ENCODE measurements at regions not wholly inside any gene's neighbourhood (a gene's known extent, or its start where the extent isn't known, plus 50 kb on each side); places are given as distances from the start of the nearest gene placed in this dataset.

DNA sequence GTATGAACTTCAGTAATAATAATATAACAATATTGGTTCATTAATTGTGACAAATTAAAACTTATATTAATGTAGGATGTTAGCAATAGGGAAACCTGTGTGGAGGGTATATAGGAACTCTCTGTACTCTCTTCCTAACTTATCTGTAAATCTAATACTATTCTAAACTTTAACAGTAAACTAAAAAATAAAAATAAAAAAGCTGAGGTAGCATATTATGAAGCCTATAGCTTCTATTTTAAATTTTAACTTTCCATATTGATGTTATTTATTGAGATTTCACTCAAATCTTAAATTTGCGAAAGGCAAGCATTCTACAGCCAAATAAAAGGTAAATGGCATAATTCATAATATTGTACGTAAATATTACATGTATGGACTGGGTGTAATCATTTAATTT, 326.4 kb downstream of the MEI4 start:
- Histone ChIP-seq H3K36me3 (no peaks in the 10 kb centered on the region), H3K27me3 (no peaks in the 10 kb centered on the region), H3K27ac (no peak overlapping the region), H3K4me3 (no peak overlapping the region), H3K9me3 (no peaks in the 10 kb centered on the region), H3K4me1 (no peaks in the 10 kb centered on the region)
- no peak for DNase-seq
- TF ChIP-seq, protein P1, sequence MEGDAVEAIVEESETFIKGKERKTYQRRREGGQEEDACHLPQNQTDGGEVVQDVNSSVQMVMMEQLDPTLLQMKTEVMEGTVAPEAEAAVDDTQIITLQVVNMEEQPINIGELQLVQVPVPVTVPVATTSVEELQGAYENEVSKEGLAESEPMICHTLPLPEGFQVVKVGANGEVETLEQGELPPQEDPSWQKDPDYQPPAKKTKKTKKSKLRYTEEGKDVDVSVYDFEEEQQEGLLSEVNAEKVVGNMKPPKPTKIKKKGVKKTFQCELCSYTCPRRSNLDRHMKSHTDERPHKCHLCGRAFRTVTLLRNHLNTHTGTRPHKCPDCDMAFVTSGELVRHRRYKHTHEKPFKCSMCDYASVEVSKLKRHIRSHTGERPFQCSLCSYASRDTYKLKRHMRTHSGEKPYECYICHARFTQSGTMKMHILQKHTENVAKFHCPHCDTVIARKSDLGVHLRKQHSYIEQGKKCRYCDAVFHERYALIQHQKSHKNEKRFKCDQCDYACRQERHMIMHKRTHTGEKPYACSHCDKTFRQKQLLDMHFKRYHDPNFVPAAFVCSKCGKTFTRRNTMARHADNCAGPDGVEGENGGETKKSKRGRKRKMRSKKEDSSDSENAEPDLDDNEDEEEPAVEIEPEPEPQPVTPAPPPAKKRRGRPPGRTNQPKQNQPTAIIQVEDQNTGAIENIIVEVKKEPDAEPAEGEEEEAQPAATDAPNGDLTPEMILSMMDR (IDR thresholded peaks at IDR 0.05): no peak
- no peak for TF ChIP-seq POLR2A (IDR thresholded peaks at IDR 0.05)

DNA sequence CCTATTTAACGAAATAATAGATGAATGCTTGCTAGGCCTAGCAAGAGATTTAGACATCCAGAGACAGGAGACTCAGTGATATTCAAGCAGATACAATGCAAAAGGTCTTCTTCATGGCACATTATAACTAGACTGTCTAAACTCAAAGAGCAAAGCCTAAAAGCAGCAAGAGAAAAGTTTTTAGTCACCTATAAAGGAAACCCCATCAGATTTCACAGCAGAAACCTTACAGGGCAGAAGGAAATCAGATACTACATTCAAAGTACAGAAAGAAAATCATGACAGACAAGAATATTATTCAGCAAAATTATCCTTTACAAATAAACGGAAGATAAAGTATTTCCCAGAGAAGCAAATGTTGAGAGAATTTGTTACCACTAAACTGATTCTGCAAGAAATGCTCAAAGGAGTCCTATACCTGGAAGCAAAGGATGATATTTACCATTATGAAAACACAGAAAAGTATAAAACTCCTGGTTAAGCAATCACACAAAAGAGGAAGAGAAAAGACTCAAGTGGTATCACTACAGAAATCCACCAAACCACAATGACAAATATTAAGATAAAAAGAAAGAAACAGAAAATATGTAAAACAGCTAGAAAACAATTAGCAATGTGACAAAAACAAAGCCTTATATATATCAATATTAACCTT, 333.7 kb downstream of the MEI4 start:
- no peaks in the 10 kb centered on the region for H3K27me3 ChIP-seq
- H3K9me3 ChIP-seq: no peaks in the 10 kb centered on the region
- no peaks in the 10 kb centered on the region for H3K36me3 ChIP-seq
- no peak overlapping the region for H3K4me3 ChIP-seq
- TF ChIP-seq, protein P1 (IDR thresholded peaks at IDR 0.05): no peak
- no peak for TF ChIP-seq POLR2A (IDR thresholded peaks at IDR 0.05)
- H3K27ac ChIP-seq: no peak overlapping the region
- no peak for DNase-seq
- no peaks in the 10 kb centered on the region for H3K4me1 ChIP-seq

DNA sequence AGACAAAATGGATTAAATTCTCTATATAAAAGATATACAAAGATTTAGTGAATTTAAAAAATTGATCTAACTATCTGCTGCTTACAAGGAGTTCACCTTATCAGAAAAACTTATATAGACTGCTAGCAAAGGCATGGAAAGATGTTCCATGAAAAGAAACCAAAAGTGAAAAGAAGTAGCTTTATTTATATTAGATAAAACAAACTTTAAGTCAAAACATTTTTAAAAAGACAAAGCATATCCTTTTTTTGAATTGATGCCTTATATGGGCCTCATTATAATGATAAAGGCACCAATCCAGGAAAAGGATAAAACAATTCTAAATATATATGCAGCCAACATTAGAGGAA, 334.2 kb downstream of the MEI4 start:
- TF ChIP-seq, protein P1 (IDR thresholded peaks at IDR 0.05): no peak
- TF ChIP-seq POLR2A (IDR thresholded peaks at IDR 0.05): no peak
- Histone ChIP-seq H3K27ac (no peak overlapping the region), H3K4me3 (no peak overlapping the region), H3K4me1 (no peaks in the 10 kb centered on the region), H3K9me3 (no peaks in the 10 kb centered on the region), H3K36me3 (no peaks in the 10 kb centered on the region), H3K27me3 (no peaks in the 10 kb centered on the region)
- no peak for DNase-seq

DNA sequence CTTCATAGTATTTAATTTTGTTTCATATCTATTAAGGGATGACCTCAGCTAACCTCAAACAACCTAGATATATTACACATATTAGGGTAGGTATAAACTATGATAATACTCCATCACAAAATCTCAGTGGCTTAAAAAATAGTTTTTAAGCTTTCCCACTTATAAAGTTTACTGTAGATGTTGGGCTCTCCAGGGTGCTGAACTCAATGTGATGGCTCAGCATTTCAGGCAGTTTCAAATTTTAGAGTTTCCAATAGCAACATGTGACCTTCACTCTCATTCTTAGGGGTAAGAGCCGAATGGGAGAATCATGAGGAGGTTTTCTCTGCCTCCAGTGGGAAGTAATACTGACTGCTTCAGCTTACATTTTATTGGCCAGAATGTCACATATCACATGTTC, 357.3 kb downstream of the MEI4 start:
- no peaks in the 10 kb centered on the region for H3K9me3 ChIP-seq
- no peaks in the 10 kb centered on the region for H3K36me3 ChIP-seq
- no peak for TF ChIP-seq POLR2A (IDR thresholded peaks at IDR 0.05)
- TF ChIP-seq, protein P1 (IDR thresholded peaks at IDR 0.05): no peak
- no peak overlapping the region for H3K27ac ChIP-seq
- no peak overlapping the region for H3K4me3 ChIP-seq
- no peaks in the 10 kb centered on the region for H3K4me1 ChIP-seq
- DNase-seq: no peak
- H3K27me3 ChIP-seq: no peaks in the 10 kb centered on the region

DNA sequence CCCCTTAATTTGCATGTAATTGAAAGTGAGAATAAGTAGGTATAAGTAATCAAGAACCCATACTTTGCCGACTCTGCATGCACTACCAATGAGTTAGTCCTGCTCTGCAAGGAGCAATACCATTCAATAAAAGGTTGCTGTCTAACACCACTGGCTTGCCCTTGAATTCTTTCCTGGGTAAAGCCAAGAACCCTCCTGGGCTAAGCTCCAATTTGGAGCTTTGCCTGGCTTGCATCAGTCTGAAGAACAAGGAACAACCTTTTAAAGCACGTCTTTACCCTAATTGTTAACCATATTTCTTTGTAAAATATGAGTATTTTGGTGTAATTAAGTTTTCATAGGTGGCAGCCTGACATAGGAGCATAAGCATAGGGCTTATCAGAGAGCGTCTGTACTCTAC, 367.7 kb downstream of the MEI4 start:
- no peaks in the 10 kb centered on the region for H3K9me3 ChIP-seq
- no peak for DNase-seq
- H3K27ac ChIP-seq: no peak overlapping the region
- H3K4me1 ChIP-seq: no peaks in the 10 kb centered on the region
- H3K4me3 ChIP-seq: no peak overlapping the region
- H3K27me3 ChIP-seq: no peaks in the 10 kb centered on the region
- TF ChIP-seq POLR2A (IDR thresholded peaks at IDR 0.05): no peak
- TF ChIP-seq, protein P1 (IDR thresholded peaks at IDR 0.05): no peak
- no peaks in the 10 kb centered on the region for H3K36me3 ChIP-seq

DNA sequence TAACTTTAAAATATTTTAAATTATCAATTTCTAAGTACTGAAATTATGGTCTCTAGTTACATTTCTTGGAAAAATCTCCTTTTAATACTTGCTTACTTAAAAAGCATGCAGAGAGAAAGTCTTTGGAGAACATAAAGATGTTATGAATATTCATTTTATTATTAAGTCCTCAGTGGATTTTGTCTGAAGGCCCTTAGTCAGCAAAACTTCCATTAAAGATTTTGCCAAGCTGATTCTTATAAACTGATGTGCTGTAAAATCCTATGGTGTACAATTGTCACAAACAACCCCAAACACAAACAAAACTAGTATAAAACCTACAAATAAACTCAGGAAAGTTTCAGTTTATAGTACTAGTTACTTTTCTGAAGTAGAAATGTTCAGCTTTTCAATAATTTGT, 372.7 kb downstream of the MEI4 start:
- no peak for DNase-seq
- Histone ChIP-seq H3K9me3 (no peaks in the 10 kb centered on the region), H3K27ac (no peak overlapping the region), H3K36me3 (no peaks in the 10 kb centered on the region), H3K27me3 (no peaks in the 10 kb centered on the region), H3K4me3 (no peak overlapping the region), H3K4me1 (no peaks in the 10 kb centered on the region)
- no peak for TF ChIP-seq POLR2A (IDR thresholded peaks at IDR 0.05)
- TF ChIP-seq, protein P1 (IDR thresholded peaks at IDR 0.05): no peak

All from Peyer's patch (tissue), 4 donors.